ENCODE measurements at regions not wholly inside any gene's neighbourhood (a gene's known extent, or its start where the extent isn't known, plus 50 kb on each side); places are given as distances from the start of the nearest gene placed in this dataset.

DNA sequence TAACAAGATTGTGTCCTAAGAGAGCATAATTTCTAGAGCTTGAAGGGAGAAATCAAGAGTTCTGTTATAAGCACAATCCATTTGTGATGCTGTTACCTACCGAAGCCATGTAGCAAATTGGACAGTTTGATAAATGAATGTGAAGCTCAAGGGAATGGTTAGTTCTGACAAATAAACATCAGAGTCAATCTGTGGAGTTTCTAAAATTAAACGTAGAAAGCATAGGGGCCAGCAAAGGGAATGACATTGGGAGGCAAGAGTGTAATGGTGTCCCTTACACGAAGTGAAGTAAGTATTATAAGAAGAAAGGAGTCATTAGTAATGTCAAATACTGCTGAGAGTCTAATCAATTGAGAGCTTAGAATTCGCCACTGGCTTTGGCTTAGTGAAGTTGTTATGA is 200.2 kb upstream of the SLITRK1 start:
- DNase-seq = no peak
- H3K79me2 ChIP-seq (ENCODE audit: insufficient read depth, low read length) = no peaks in the 10 kb centered on the region
- ATAC-seq (ENCODE audit: insufficient read depth, low read depth) = no peak
- H3K9ac ChIP-seq (ENCODE audit: low read depth, low read length) = no peak overlapping the region
- H3K4me2 ChIP-seq (ENCODE audit: insufficient read depth, low read length) = no peak overlapping the region
- H4K20me1 ChIP-seq (ENCODE audit: insufficient read depth, low read length) = no peaks in the 10 kb centered on the region
- TF ChIP-seq, protein P1, sequence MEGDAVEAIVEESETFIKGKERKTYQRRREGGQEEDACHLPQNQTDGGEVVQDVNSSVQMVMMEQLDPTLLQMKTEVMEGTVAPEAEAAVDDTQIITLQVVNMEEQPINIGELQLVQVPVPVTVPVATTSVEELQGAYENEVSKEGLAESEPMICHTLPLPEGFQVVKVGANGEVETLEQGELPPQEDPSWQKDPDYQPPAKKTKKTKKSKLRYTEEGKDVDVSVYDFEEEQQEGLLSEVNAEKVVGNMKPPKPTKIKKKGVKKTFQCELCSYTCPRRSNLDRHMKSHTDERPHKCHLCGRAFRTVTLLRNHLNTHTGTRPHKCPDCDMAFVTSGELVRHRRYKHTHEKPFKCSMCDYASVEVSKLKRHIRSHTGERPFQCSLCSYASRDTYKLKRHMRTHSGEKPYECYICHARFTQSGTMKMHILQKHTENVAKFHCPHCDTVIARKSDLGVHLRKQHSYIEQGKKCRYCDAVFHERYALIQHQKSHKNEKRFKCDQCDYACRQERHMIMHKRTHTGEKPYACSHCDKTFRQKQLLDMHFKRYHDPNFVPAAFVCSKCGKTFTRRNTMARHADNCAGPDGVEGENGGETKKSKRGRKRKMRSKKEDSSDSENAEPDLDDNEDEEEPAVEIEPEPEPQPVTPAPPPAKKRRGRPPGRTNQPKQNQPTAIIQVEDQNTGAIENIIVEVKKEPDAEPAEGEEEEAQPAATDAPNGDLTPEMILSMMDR (IDR thresholded peaks at IDR 0.05; ENCODE audit: borderline replicate concordance, extremely low read depth, low read length, poor library complexity, severe bottlenecking) = no peak
- no peak for TF ChIP-seq EZH2 (IDR thresholded peaks at IDR 0.05; ENCODE audit: borderline replicate concordance, low read depth, low read length, severe bottlenecking)
- H3K36me3 ChIP-seq (ENCODE audit: insufficient read depth, low read length) = no peaks in the 10 kb centered on the region
- no peaks in the 10 kb centered on the region for H3K27me3 ChIP-seq (ENCODE audit: insufficient read depth, low read length, poor library complexity)
- H3K9me3 ChIP-seq (ENCODE audit: insufficient read depth, low read length, severe bottlenecking) = peaks cover 6% of the 10 kb centered on the region
- H3K4me3 ChIP-seq (ENCODE audit: low read depth in 1 of 2, low read length in 2 of 2) = no peak overlapping the region
- H3K4me1 ChIP-seq (ENCODE audit: insufficient read depth, low read length) = no peaks in the 10 kb centered on the region
- H2AFZ ChIP-seq (ENCODE audit: low read depth, low read length) = no peak overlapping the region
- H3K27ac ChIP-seq (ENCODE audit: low read length) = no peak overlapping the region

DNA sequence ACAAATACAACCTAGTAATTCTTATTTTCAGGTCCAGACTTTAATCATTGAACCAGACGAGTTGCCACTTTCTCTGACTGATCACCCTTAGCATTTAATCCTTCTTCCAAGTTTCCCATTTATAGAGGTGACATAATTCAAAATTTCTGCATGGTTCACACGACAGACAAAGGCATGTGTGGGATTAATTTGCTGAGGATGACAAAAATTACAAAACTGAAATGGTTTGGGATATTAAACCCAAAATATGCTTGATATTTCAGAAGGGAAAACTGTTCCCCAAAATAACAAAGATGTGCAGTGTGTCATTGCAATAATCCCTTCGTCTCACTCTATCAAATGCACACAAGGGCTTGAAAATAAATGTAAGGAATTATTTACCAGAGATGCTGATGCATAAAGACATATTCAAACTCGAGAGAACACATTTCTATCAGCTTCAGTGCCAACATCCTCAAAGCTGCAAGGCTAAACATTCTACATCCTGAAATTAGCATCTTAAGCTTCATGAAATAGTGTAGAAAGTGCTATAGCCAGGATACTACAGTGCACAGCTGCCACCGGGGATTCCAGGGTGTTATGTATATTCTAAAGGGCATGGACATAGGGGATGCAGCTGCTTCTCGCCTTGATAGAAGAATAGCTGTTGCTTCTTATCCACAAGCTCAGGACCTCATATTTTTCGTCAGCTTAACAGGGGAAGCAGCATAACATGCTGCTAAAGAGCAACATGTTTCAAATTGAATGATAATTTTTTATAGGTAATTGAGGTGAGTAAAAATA is 198.7 kb upstream of the SLITRK1 start:
- H3K9ac ChIP-seq (ENCODE audit: low read depth, low read length) = no peak overlapping the region
- H3K4me1 ChIP-seq (ENCODE audit: insufficient read depth, low read length) = no peaks in the 10 kb centered on the region
- H3K4me2 ChIP-seq (ENCODE audit: insufficient read depth, low read length) = no peak overlapping the region
- no peaks in the 10 kb centered on the region for H3K79me2 ChIP-seq (ENCODE audit: insufficient read depth, low read length)
- H4K20me1 ChIP-seq (ENCODE audit: insufficient read depth, low read length) = no peaks in the 10 kb centered on the region
- no peak overlapping the region for H3K4me3 ChIP-seq (ENCODE audit: low read depth in 1 of 2, low read length in 2 of 2)
- ATAC-seq (ENCODE audit: insufficient read depth, low read depth) (0 out of 3 replicates have a peak, but pooled peaks have one; percentile 22), DNase-seq (no peak)
- H3K9me3 ChIP-seq (ENCODE audit: insufficient read depth, low read length, severe bottlenecking) = peaks cover under 1% of the 10 kb centered on the region
- TF ChIP-seq, protein P1 (IDR thresholded peaks at IDR 0.05; ENCODE audit: borderline replicate concordance, extremely low read depth, low read length, poor library complexity, severe bottlenecking) = no peak
- TF ChIP-seq EZH2 (IDR thresholded peaks at IDR 0.05; ENCODE audit: borderline replicate concordance, low read depth, low read length, severe bottlenecking) = no peak
- no peak overlapping the region for H3K27ac ChIP-seq (ENCODE audit: low read length)
- H3K36me3 ChIP-seq (ENCODE audit: insufficient read depth, low read length) = no peaks in the 10 kb centered on the region
- no peaks in the 10 kb centered on the region for H3K27me3 ChIP-seq (ENCODE audit: insufficient read depth, low read length, poor library complexity)
- H2AFZ ChIP-seq (ENCODE audit: low read depth, low read length) = peak overlapping the region; percentile 44; the same call in 1 of the 2 replicates

DNA sequence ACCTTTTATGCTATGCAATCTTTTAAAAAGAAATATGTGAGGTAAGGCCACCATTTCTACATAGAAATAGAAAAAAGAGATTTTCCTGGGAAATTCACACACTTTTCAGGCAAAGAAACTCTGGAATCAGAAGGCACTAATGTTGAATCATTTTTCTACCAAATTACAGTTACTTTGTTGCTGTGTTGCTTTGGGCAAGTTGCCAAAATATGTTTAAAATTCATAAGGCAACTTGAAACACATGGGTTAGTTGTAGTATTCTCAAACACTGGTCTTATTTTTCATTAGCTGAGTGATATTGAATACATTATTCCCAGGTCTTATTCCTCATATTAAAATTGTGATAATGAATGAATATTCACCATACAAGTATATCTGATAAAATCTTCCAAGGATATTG is 195.0 kb upstream of the SLITRK1 start:
- no peak overlapping the region for H3K4me3 ChIP-seq (ENCODE audit: low read depth in 1 of 2, low read length in 2 of 2)
- no peaks in the 10 kb centered on the region for H3K79me2 ChIP-seq (ENCODE audit: insufficient read depth, low read length)
- no peaks in the 10 kb centered on the region for H3K27me3 ChIP-seq (ENCODE audit: insufficient read depth, low read length, poor library complexity)
- H3K9ac ChIP-seq (ENCODE audit: low read depth, low read length) = no peak overlapping the region
- TF ChIP-seq, protein P1 (IDR thresholded peaks at IDR 0.05; ENCODE audit: borderline replicate concordance, extremely low read depth, low read length, poor library complexity, severe bottlenecking) = no peak
- TF ChIP-seq EZH2 (IDR thresholded peaks at IDR 0.05; ENCODE audit: borderline replicate concordance, low read depth, low read length, severe bottlenecking) = no peak
- no peaks in the 10 kb centered on the region for H3K4me1 ChIP-seq (ENCODE audit: insufficient read depth, low read length)
- H4K20me1 ChIP-seq (ENCODE audit: insufficient read depth, low read length) = no peaks in the 10 kb centered on the region
- H3K4me2 ChIP-seq (ENCODE audit: insufficient read depth, low read length) = no peak overlapping the region
- no peaks in the 10 kb centered on the region for H3K9me3 ChIP-seq (ENCODE audit: insufficient read depth, low read length, severe bottlenecking)
- no peak for DNase-seq
- peak overlapping the region; percentile 5; the same call in 1 of the 2 replicates for H2AFZ ChIP-seq (ENCODE audit: low read depth, low read length)
- H3K36me3 ChIP-seq (ENCODE audit: insufficient read depth, low read length) = no peaks in the 10 kb centered on the region
- H3K27ac ChIP-seq (ENCODE audit: low read length) = no peak overlapping the region
- no peak for ATAC-seq (ENCODE audit: insufficient read depth, low read depth)
